GM12865 (cell line): ENCODE measurements at regions not wholly inside any gene's neighbourhood (a gene's known extent, or its start where the extent isn't known, plus 50 kb on each side); places are given as distances from the start of the nearest gene placed in this dataset.

ENCODE experiments used
- DNase-seq: peaks from one replicate; pipeline ENCODE4 v3.0.0; 2010; ENCODE audit warnings: low read depth
- H3K4me3 ChIP-seq: 2 replicates; pipeline ENCODE4 v1.5.1; 2011; ENCODE audit warnings: mild to moderate bottlenecking, low read depth, low read length, control low read depth
- TF ChIP-seq, protein P1 (sequence below): IDR thresholded peaks from 2 replicates; pipeline ENCODE4 v1.5.1; 2011; ENCODE audit warnings: low read length, control low read depth, low read depth, inconsistent platforms; ENCODE audit not compliant: insufficient read depth; ENCODE audit errors: missing control alignments

DNA sequence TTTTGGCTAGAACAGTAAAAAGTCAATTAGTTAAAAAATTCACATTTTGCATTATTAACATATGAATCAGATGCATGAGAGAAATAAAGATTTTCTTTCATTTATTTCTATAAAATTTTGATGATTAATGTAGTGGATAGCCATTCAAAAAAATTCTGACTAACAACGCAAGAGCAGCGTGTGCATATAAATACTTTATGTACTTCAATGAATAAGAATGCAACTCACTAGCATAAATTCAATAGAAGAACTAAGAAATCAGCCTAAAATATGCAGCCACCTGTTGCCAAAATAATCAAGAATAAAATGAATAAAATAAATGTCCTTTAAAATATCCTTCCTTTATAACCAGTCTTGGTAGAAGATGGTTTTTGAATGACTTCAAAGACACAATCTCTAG, 471.9 kb downstream of the PDGFC start:
- no peak overlapping the region for H3K4me3 ChIP-seq
- TF ChIP-seq, protein P1, sequence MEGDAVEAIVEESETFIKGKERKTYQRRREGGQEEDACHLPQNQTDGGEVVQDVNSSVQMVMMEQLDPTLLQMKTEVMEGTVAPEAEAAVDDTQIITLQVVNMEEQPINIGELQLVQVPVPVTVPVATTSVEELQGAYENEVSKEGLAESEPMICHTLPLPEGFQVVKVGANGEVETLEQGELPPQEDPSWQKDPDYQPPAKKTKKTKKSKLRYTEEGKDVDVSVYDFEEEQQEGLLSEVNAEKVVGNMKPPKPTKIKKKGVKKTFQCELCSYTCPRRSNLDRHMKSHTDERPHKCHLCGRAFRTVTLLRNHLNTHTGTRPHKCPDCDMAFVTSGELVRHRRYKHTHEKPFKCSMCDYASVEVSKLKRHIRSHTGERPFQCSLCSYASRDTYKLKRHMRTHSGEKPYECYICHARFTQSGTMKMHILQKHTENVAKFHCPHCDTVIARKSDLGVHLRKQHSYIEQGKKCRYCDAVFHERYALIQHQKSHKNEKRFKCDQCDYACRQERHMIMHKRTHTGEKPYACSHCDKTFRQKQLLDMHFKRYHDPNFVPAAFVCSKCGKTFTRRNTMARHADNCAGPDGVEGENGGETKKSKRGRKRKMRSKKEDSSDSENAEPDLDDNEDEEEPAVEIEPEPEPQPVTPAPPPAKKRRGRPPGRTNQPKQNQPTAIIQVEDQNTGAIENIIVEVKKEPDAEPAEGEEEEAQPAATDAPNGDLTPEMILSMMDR, result no peak
- no peak for DNase-seq

GRCh38 chr4:156497486-156497885, 474.1 kb downstream of the PDGFC start:
- DNase-seq, result no peak
- TF ChIP-seq, protein P1, result no peak
- H3K4me3 ChIP-seq, result no peak overlapping the region

DNA sequence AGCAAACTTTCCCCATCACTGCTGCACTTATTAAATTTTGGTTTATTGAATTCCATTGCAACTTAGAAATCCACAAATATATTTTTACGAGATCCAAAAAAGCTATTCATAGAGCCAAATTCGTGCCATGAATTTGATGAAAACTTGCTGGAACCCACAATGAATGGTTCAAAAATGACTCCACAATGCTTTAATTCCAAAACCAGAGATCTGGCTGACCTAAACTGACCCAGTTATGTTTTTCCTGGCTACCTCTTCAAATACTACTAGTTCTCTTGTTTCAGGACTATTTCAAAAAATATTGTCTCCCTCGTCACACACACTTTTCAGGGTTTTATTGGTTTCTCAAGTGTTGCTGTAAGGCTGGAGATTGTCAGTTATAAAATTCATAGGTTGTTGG, 474.8 kb downstream of the PDGFC start:
- no peak for DNase-seq
- TF ChIP-seq, protein P1, result no peak
- no peak overlapping the region for H3K4me3 ChIP-seq

DNA sequence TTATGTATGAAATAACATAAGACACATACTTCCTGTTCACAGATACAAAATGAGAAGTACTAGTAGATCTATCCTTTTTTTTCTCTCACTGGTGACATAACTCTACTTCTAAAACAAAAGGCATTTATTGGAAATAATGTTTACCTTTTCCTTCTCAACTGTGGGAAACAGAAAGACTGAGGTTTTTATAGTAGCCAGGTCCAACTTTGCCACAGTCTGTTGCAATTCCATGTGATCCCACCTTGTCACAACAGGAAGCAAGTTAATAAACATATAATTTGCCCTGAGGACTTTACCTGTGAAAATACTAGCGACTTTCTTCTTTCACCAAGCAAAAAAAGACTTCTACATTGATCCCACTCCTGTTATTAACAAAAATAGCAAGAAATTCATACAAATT, 475.8 kb downstream of the PDGFC start:
- DNase-seq, result no peak
- no peak overlapping the region for H3K4me3 ChIP-seq
- TF ChIP-seq, protein P1, result no peak

DNA sequence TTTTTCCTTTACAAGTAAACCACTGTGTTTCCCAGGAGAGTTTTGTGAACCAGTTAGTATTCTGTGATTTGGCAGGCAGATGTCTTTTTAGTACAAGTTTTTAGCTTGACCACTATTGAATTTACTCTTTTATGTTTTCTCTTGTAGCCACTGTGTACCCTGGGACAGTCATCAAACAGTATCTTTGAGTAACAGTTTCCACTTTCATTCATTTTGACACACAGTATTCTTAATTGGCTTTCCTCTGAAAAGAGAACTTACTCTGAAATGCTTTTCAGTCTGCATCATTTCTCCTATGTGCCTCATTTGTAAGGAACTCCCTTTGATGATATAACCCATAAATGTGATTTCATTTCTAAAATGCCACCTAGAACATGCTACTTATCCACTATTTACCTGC, 476.5 kb downstream of the PDGFC start:
- TF ChIP-seq, protein P1, result no peak
- DNase-seq, result no peak
- no peak overlapping the region for H3K4me3 ChIP-seq

DNA sequence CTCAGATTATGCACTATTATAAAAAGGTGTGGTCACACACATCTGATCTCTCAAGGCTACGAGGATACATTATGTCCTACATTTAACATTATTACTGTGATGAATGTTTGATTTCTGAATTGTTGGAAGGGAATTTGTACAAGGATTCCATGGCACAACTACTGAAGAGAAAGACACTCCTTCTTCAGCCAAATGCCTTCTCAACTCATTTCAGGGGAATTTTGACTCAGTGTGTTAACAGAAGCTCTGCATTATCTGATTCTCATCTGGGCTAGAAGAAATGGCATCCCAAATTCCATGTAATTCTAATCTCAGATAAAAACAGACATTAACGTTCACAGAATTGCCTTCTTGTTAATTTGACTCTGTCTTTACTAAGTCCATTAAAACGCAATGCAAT, 477.7 kb downstream of the PDGFC start:
- DNase-seq, result no peak
- TF ChIP-seq, protein P1, result no peak
- H3K4me3 ChIP-seq, result no peak overlapping the region

DNA sequence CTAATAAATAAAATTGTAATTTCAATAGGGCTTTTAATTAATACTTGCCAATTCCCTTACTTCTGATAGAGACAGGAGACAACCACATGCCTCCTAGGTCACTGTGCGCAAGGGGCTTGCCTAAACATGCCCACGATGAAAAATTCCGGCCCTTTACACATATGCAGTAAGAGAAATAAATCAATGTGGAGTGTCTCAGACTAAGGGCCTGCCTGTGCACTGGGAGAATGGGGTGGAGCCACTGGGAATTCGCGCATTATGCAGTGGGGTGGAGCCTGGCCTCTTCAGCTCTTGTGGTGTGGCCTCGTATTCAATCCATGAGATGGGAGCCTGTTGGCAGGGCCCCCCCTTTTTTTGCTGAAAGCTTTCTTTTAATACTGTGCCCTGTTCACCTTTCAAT, 484.5 kb downstream of the PDGFC start:
- no peak overlapping the region for H3K4me3 ChIP-seq
- TF ChIP-seq, protein P1, result no peak
- no peak for DNase-seq
